ENCODE measurements at regions not wholly inside any gene's neighbourhood (a gene's known extent, or its start where the extent isn't known, plus 50 kb on each side); places are given as distances from the start of the nearest gene placed in this dataset.

DNA sequence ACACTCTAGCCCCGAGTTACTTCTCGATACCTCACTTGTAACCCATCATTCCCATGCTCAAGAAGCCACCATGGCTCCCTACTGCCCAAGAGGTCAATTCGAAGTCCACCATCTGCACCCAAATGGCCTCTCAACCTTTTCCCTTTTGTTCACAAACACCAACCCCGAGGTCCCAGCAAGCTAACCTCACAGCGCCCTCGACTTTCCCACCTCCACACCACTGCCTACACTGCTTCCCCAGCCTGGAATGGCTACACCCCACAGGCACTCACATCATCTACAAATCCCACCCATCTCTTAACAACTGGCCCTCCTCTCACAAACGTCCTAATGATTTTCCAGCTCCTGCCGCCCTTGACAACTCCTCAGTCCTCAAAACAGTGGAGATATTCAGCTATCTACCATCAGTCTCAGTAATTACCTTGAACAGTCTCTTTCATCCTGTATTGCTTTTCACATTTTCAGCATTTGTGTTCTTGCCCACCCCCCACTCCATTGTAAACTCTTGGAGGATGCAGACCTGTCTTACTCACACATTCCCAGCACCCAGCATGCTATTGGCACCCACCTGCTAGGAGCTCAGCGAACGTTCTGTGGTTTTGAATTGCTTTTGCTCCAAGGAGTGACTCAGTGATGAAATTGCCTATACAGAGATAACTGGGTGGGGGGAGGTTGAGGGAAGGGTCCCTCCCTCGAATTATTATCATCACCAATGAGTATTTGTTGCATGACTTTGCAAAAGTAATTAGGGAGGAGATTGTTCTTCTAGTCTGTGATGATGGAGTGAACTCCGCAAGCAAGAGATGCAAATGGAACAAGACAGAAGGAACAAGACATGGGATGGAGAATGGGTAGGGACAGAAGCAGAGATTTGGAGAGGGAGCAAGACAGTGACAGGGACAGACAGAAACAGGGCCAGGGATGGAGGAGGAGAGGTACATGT lies 106.8 kb downstream of the CYP26B1 start:
- WGBS, 2 donors: 67 to 69% methylated on average over 12 of the region's 12 CpGs
- TF ChIP-seq CTCF (IDR thresholded peaks at IDR 0.05) (no peak), POLR2A (IDR thresholded peaks at IDR 0.05) (no peak)
- peak in 1 of 2 donors; percentile 56 for DNase-seq (ENCODE audit: low spot score in 2 of 2)
- intact Hi-C loops (cut with DNase I; ENCODE audit: low total_unique reads): no loop called here
- no peak overlapping the region for H3K4me3 ChIP-seq (ENCODE audit: low read depth, poor library complexity, severe bottlenecking)

GRCh38 chr2:72038524-72038923 lies 109.1 kb downstream of the CYP26B1 start:
- 95 to 98% methylated on average over 5 of the region's 5 CpGs for WGBS, 2 donors
- no peak overlapping the region for H3K4me3 ChIP-seq (ENCODE audit: low read depth, poor library complexity, severe bottlenecking)
- peak in 1 of 2 donors; percentile 52 for DNase-seq (ENCODE audit: low spot score in 2 of 2)
- intact Hi-C loops (cut with DNase I; ENCODE audit: low total_unique reads): no loop called here
- TF ChIP-seq CTCF (IDR thresholded peaks at IDR 0.05): no peak
- TF ChIP-seq POLR2A (IDR thresholded peaks at IDR 0.05): no peak

- DNase-seq (ENCODE audit: low spot score in 2 of 2): peak in 1 of 2 donors; percentile 84
- intact Hi-C loops (cut with DNase I; ENCODE audit: low total_unique reads): loop anchor here (2.0 kb wide), 1 partner anchor 26 kb away; no protein-coding TSS in a partner anchor
- TF ChIP-seq POLR2A (IDR thresholded peaks at IDR 0.05) (no peak), CTCF (IDR thresholded peaks at IDR 0.05) (no peak)
- 75 to 78% methylated on average over 5 of the region's 5 CpGs for WGBS, 2 donors
- H3K4me3 ChIP-seq (ENCODE audit: low read depth, poor library complexity, severe bottlenecking): no peak overlapping the region
These were observed 110.4 kb downstream of the CYP26B1 start for GRCh38 chr2:72037261-72037666.

DNA sequence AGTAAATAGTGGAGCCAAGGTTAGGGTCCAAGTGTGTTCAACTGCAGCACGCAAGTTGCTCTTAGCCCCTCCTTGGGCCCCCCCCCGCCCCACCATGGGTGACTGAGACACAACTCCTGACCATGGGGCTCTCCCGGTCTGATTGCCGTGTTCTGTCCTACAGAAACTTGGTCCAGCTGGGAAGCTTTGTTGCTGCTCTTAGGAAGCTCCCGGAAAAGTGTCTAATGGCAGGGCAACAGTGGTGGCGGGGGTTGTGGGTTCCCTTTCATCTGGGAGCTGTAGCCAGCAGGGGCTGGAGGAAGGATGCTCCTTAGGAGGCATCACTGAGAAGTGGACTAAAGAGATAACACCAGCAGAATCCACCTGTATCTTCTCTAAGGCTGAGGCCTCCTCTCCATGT lies 111.1 kb downstream of the CYP26B1 start:
- no peak for TF ChIP-seq CTCF (IDR thresholded peaks at IDR 0.05)
- TF ChIP-seq POLR2A (IDR thresholded peaks at IDR 0.05): no peak
- peak in 1 of 2 donors; percentile 42 for DNase-seq (ENCODE audit: low spot score in 2 of 2)
- WGBS, 2 donors: 93 to 96% methylated on average over 6 of the region's 6 CpGs
- no peak overlapping the region for H3K4me3 ChIP-seq (ENCODE audit: low read depth, poor library complexity, severe bottlenecking)
- intact Hi-C loops (cut with DNase I; ENCODE audit: low total_unique reads): loop anchor here (2.0 kb wide), 1 partner anchor 26 kb away; no protein-coding TSS in a partner anchor

- WGBS, 2 donors: 75 to 82% methylated on average over 3 of the region's 3 CpGs
- TF ChIP-seq POLR2A (IDR thresholded peaks at IDR 0.05) (no peak), CTCF (IDR thresholded peaks at IDR 0.05) (no peak)
- intact Hi-C loops (cut with DNase I; ENCODE audit: low total_unique reads): loop anchor here (2.0 kb wide), 1 partner anchor 25 kb away; no protein-coding TSS in a partner anchor
- peak in 1 of 2 donors; percentile 76 for DNase-seq (ENCODE audit: low spot score in 2 of 2)
- H3K4me3 ChIP-seq (ENCODE audit: low read depth, poor library complexity, severe bottlenecking): no peak overlapping the region
These were observed 111.5 kb downstream of the CYP26B1 start for GRCh38 chr2:72036173-72036545.
